Sigmoid colon (tissue), 6 donors: ENCODE measurements at regions not wholly inside any gene's neighbourhood (a gene's known extent, or its start where the extent isn't known, plus 50 kb on each side); places are given as distances from the start of the nearest gene placed in this dataset.

Experiments used
- DNase-seq: peaks from one replicate; pipeline ENCODE4 v3.0.0-alpha.2; 2019
- H3K27ac ChIP-seq, 4 donors: fragments of 200-600 bp; sonication (generic); one replicate each; pipeline ENCODE4 v1.5.1; 2016 to 2019; ENCODE audit warnings: mild to moderate bottlenecking in 1 of 4
- H3K27me3 ChIP-seq, 3 donors: fragments of 200-600 bp; sonication (generic); one replicate each; pipeline ENCODE4 v1.5.1; 2019; ENCODE audit warnings: mild to moderate bottlenecking in 1 of 3
- H3K36me3 ChIP-seq, 4 donors: fragments of 200-600 bp; sonication (generic); one replicate each; pipeline ENCODE4 v1.5.1; 2016 to 2019
- H3K4me1 ChIP-seq, 4 donors: fragments of 200-600 bp; sonication (generic); one replicate each; pipeline ENCODE4 v1.5.1; 2017 to 2019
- H3K4me3 ChIP-seq, 4 donors: fragments of 200-600 bp; sonication (generic); one replicate each; pipeline ENCODE4 v1.5.1; 2017 to 2019; ENCODE audit warnings: mild to moderate bottlenecking in 2 of 4, moderate library complexity in 1 of 4
- H3K9me3 ChIP-seq, 4 donors: fragments of 200-600 bp in 3 of 4; sonication (generic) in 3 of 4; one replicate each; pipeline versions ENCODE4 v1.5.1 to v1.6.1; 2013 to 2019
- EP300 ChIP-seq, 4 donors: sonication (generic); formaldehyde crosslinking; IDR thresholded peaks; one replicate each; pipeline ENCODE4 v1.6.1; 2017; ENCODE audit warnings: antibody characterized with exemption in 4 of 4
- POLR2A ChIP-seq, 2 donors: fragments of 450-650 bp; IDR thresholded peaks; one replicate each; pipeline ENCODE4 v1.6.1; 2016; ENCODE audit warnings: antibody characterized with exemption in 2 of 2, mild to moderate bottlenecking in 2 of 2, moderate library complexity in 2 of 2
- POLR2AphosphoS5 ChIP-seq, 4 donors: sonication (generic); formaldehyde crosslinking; IDR thresholded peaks; one replicate each; pipeline ENCODE4 v1.6.1; 2017; ENCODE audit warnings: antibody characterized with exemption in 4 of 4
- WGBS, 2 donors: extraction: QIAGEN DNeasy Blood & Tissue Kit; methylation state at CpG; one replicate each; pipeline ENCODE4 v1.1.7; 2013; 5-methylcytosine and 5-hydroxymethylcytosine counted together
- intact Hi-C: fragments of 100-400 bp; cut with DNase I; formaldehyde crosslinking; loops from one replicate; pipeline ENCODE4 v1.15.1; 2023
- TF ChIP-seq, protein P1 (sequence below), 4 experiments: fragments of 450-650 bp in 3 of 4; fragments of 200-600 bp in 1 of 4; IDR thresholded peaks; one replicate each; pipeline ENCODE4 v1.5.1; 2016 to 2019; ENCODE audit warnings: antibody characterized with exemption in 4 of 4, mild to moderate bottlenecking in 3 of 4, moderate library complexity in 2 of 4
- donor health status: healthy with polysubstance abuse.
- donor health status: healthy.

DNA sequence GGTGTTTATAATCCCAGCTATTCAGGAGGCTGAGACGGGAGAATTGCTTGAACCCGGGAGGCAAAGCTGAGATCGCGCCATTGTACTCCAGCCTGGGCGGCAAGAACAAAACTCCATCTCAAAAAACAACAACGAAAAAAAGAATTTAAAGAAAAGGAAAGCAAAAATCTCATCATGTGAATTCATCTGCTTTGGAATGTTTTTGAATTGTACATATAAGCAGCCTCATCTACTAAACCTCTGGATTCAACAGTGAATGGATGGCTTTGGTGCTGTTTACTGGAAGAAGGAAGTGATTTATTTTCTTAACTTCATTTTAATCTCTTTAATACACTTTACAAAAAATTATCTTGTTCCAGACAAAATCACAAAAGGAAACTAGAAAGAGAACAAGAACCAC is 51.8 kb upstream of the PNRC1 start:
- TF ChIP-seq EP300 (IDR thresholded peaks at IDR 0.05) = no peak
- TF ChIP-seq POLR2AphosphoS5 (IDR thresholded peaks at IDR 0.05) = no peak
- TF ChIP-seq, protein P1, sequence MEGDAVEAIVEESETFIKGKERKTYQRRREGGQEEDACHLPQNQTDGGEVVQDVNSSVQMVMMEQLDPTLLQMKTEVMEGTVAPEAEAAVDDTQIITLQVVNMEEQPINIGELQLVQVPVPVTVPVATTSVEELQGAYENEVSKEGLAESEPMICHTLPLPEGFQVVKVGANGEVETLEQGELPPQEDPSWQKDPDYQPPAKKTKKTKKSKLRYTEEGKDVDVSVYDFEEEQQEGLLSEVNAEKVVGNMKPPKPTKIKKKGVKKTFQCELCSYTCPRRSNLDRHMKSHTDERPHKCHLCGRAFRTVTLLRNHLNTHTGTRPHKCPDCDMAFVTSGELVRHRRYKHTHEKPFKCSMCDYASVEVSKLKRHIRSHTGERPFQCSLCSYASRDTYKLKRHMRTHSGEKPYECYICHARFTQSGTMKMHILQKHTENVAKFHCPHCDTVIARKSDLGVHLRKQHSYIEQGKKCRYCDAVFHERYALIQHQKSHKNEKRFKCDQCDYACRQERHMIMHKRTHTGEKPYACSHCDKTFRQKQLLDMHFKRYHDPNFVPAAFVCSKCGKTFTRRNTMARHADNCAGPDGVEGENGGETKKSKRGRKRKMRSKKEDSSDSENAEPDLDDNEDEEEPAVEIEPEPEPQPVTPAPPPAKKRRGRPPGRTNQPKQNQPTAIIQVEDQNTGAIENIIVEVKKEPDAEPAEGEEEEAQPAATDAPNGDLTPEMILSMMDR (IDR thresholded peaks at IDR 0.05) = no peak
- TF ChIP-seq POLR2A (IDR thresholded peaks at IDR 0.05) = no peak
- no peak overlapping the region for H3K4me3 ChIP-seq
- 96 to 97% methylated on average over 6 of the region's 6 CpGs for WGBS, 2 donors
- no peak overlapping the region for H3K27ac ChIP-seq
- H3K27me3 ChIP-seq = no peaks in the 10 kb centered on the region
- no peak for DNase-seq
- peaks cover 0 to 32% (median 24%) of the 10 kb centered on the region in 4 donors for H3K4me1 ChIP-seq
- intact Hi-C loops = no loop called here
- H3K36me3 ChIP-seq = no peaks in the 10 kb centered on the region
- no peaks in the 10 kb centered on the region for H3K9me3 ChIP-seq

DNA sequence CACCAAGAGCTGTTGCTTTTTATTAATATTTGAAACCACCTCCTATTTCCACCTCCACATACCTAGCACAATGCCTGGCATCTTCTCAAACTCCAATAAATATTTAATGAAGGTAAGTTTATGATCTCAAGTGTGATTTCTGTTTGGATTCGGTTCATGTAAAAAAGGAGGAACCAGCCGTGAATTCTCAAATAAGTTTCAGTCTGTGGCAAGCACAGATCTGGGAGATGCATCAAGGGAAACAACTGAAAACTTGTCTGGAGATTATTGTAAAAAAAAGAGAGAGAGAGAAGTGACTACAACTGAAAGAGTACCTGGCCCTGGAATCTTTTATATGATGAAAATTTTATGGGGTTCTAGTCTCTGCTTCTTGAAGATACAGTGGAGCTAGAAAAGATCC is 52.8 kb upstream of the PNRC1 start:
- intact Hi-C loops = no loop called here
- no peak for DNase-seq
- Histone ChIP-seq H3K9me3 (no peaks in the 10 kb centered on the region), H3K4me3 (no peak overlapping the region), H3K4me1 (peaks cover 0 to 37% (median 29%) of the 10 kb centered on the region in 4 donors), H3K36me3 (no peaks in the 10 kb centered on the region), H3K27me3 (no peaks in the 10 kb centered on the region), H3K27ac (no peak overlapping the region)
- 24 to 56% methylated on average over 2 of the region's 2 CpGs for WGBS, 2 donors
- no peak for TF ChIP-seq POLR2A (IDR thresholded peaks at IDR 0.05)

DNA sequence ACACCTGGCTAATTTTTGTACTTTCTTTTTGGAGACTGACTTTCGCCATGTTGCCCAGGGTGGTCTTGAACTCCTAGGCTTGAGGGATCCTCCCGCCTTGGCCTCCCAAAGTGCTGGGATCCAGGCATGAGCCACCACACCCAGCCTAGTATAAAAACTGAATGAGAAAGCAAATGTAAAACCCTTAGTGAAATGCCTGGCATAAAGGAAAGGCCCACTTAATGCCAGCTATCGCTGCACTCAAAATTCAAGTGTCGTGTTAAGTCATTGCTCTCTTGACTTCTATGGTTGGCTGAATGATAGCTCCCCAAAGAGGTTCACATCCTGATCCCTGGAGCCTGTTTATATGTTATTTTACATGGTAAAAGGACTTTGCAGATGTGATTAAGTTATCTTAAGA is 54.4 kb upstream of the PNRC1 start:
- WGBS, 2 donors = 95 to 97% methylated on average over 4 of the region's 4 CpGs
- H3K27ac ChIP-seq = peak overlapping the region in 2 of 4 donors; percentile 86 to 89
- peaks cover 0 to 45% (median 37%) of the 10 kb centered on the region in 4 donors for H3K4me1 ChIP-seq
- DNase-seq = no peak
- no peak overlapping the region for H3K4me3 ChIP-seq
- H3K27me3 ChIP-seq = no peaks in the 10 kb centered on the region
- H3K36me3 ChIP-seq = no peaks in the 10 kb centered on the region
- intact Hi-C loops = no loop called here
- no peaks in the 10 kb centered on the region for H3K9me3 ChIP-seq
- TF ChIP-seq POLR2A (IDR thresholded peaks at IDR 0.05) (no peak), EP300 (IDR thresholded peaks at IDR 0.05) (no peak)
- TF ChIP-seq, protein P1 (IDR thresholded peaks at IDR 0.05) = no peak

DNA sequence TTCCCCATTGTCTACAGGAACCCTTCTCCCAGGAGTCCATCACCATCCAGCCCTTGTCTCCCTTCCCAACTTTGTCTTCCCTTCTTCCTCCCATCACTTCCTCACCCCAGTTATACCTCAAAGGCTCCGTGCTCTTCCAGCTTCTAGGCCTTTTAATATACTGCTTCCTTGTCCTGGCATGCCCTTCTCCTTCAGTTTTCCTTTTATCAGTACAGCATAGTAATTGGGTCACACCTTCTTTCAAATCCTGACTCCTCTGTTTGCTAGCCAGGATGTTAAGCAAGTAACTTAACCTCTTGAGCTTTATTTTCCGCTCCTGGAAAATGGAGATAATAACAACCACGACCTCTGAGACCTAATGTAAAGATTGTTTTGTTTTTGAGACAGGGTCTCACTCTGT is 54.9 kb upstream of the PNRC1 start:
- TF ChIP-seq POLR2AphosphoS5 (IDR thresholded peaks at IDR 0.05) (no peak), EP300 (IDR thresholded peaks at IDR 0.05) (no peak), POLR2A (IDR thresholded peaks at IDR 0.05) (no peak)
- TF ChIP-seq, protein P1 (IDR thresholded peaks at IDR 0.05) = no peak
- intact Hi-C loops = no loop called here
- DNase-seq = no peak
- Histone ChIP-seq H3K27me3 (no peaks in the 10 kb centered on the region), H3K27ac (peak overlapping the region in 3 of 4 donors; percentile 81 to 89 (median 86)), H3K36me3 (no peaks in the 10 kb centered on the region), H3K4me3 (no peak overlapping the region), H3K9me3 (no peaks in the 10 kb centered on the region), H3K4me1 (peaks cover 0 to 45% (median 40%) of the 10 kb centered on the region in 4 donors)
- WGBS, 2 donors = 37 to 76% methylated on average over 3 of the region's 3 CpGs

DNA sequence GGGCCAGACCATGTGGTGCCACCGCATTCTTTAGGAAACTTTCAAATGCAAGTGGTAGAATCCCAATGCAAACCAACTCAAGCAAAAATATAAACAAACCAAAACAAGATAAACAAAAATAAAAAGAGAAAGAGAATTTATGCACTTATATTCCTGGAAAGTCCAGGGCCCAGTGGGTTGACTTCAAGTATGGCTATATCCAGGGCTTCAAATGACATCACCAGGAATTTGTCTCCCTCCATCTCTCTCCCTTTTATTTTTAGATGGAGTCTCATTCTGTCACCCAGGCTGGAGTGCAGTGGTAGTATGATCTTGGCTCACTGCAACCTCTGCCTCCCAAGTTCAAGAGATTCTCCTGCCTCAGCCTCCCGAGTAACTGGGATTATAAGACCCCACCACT is 56.1 kb upstream of the PNRC1 start:
- Histone ChIP-seq H3K9me3 (no peaks in the 10 kb centered on the region), H3K27ac (peak overlapping the region; percentile 78 to 89 (median 84)), H3K4me1 (peaks cover 0 to 45% (median 40%) of the 10 kb centered on the region in 4 donors), H3K4me3 (no peak overlapping the region), H3K27me3 (no peaks in the 10 kb centered on the region), H3K36me3 (no peaks in the 10 kb centered on the region)
- intact Hi-C loops = loop anchor here (1.0 to 5.0 kb wide), 3 partner anchors 11 to 123 kb away; partner anchors contain the start of gene PM20D2
- TF ChIP-seq POLR2AphosphoS5 (IDR thresholded peaks at IDR 0.05) (no peak), EP300 (IDR thresholded peaks at IDR 0.05) (no peak), POLR2A (IDR thresholded peaks at IDR 0.05) (no peak)
- TF ChIP-seq, protein P1 (IDR thresholded peaks at IDR 0.05) = no peak
- WGBS, 2 donors = 86 to 89% methylated on average over 2 of the region's 2 CpGs
- DNase-seq = no peak
